PC-3 (cell line): ENCODE measurements at regions not wholly inside any gene's neighbourhood (a gene's known extent, or its start where the extent isn't known, plus 50 kb on each side); places are given as distances from the start of the nearest gene placed in this dataset.

Source experiments
- CTCF ChIP-seq: fragments of 300-600 bp; sonication (generic); conservative IDR thresholded peaks from 2 replicates; pipeline ENCODE4 v1.5.1; 2017; ENCODE audit warnings: antibody characterized with exemption, low read depth, mild to moderate bottlenecking, low read length
- EZH2 ChIP-seq: fragments of 300-600 bp; sonication (generic); IDR thresholded peaks from one replicate; pipeline ENCODE4 v1.6.1; 2017; ENCODE audit warnings: antibody characterized with exemption, mild to moderate bottlenecking, low read length; ENCODE audit not compliant: unreplicated experiment

GRCh38 chr10:110447886-110448285, 49.8 kb upstream of the DUSP5 start:
- no peak for TF ChIP-seq CTCF
- no peak for TF ChIP-seq EZH2
